Tibial nerve (tissue), 4 donors: ENCODE measurements at regions not wholly inside any gene's neighbourhood (a gene's known extent, or its start where the extent isn't known, plus 50 kb on each side); places are given as distances from the start of the nearest gene placed in this dataset.

ENCODE experiments used
- DNase-seq, 2 donors: peaks; one replicate each; pipeline ENCODE4 v3.0.0-alpha.2; 2019; ENCODE audit warnings: low spot score in 2 of 2
- H3K27ac ChIP-seq, 4 donors: fragments of 200-600 bp; sonication (generic) in 3 of 4; one replicate each; pipeline ENCODE4 v1.5.1; 2017 to 2019; ENCODE audit warnings: mild to moderate bottlenecking in 1 of 4
- H3K27me3 ChIP-seq, 2 donors: fragments of 200-600 bp; sonication (generic) in 1 of 2; one replicate each; pipeline versions ENCODE4 v1.5.1 to v1.6.0; 2017 to 2019
- H3K36me3 ChIP-seq, 3 donors: fragments of 200-600 bp; sonication (generic); one replicate each; pipeline ENCODE4 v1.5.1; 2018 to 2019
- H3K4me1 ChIP-seq, 4 donors: fragments of 200-600 bp; sonication (generic) in 3 of 4; one replicate each; pipeline ENCODE4 v1.5.1; 2017 to 2019
- H3K4me3 ChIP-seq, 4 donors: fragments of 200-600 bp; sonication (generic) in 3 of 4; one replicate each; pipeline ENCODE4 v1.5.1; 2017 to 2019; ENCODE audit warnings: mild to moderate bottlenecking in 1 of 4, moderate library complexity in 1 of 4
- H3K9me3 ChIP-seq, 4 donors: fragments of 200-600 bp; sonication (generic) in 3 of 4; one replicate each; pipeline ENCODE4 v1.5.1; 2017 to 2019
- EP300 ChIP-seq, 2 donors: sonication (generic); formaldehyde crosslinking; IDR thresholded peaks; one replicate each; pipeline ENCODE4 v1.6.1; 2017; ENCODE audit warnings: antibody characterized with exemption in 2 of 2, mild to moderate bottlenecking in 1 of 2
- POLR2A ChIP-seq, 2 donors: fragments of 450-650 bp; IDR thresholded peaks; one replicate each; pipeline ENCODE4 v1.6.1; 2017; ENCODE audit warnings: antibody characterized with exemption in 2 of 2, mild to moderate bottlenecking in 2 of 2, moderate library complexity in 2 of 2
- WGBS, 2 donors: methylation state at CpG; one replicate each; pipeline ENCODE4 v1.1.5; 2018; 5-methylcytosine and 5-hydroxymethylcytosine counted together
- TF ChIP-seq, protein P1 (sequence below), 5 experiments: fragments of 200-600 bp in 3 of 5; fragments of 450-650 bp in 2 of 5; sonication (generic) in 3 of 5; IDR thresholded peaks; one replicate each; pipeline ENCODE4 v1.5.1; 2016 to 2019; ENCODE audit warnings: antibody characterized with exemption in 5 of 5, mild to moderate bottlenecking in 3 of 5, moderate library complexity in 2 of 5

- peaks cover 0 to 4% (median 0%) of the 10 kb centered on the region in 4 donors for H3K9me3 ChIP-seq
- DNase-seq, result no peak
- H3K27ac ChIP-seq, result no peak overlapping the region
- no peak for TF ChIP-seq POLR2A (IDR thresholded peaks at IDR 0.05)
- TF ChIP-seq, protein P1, sequence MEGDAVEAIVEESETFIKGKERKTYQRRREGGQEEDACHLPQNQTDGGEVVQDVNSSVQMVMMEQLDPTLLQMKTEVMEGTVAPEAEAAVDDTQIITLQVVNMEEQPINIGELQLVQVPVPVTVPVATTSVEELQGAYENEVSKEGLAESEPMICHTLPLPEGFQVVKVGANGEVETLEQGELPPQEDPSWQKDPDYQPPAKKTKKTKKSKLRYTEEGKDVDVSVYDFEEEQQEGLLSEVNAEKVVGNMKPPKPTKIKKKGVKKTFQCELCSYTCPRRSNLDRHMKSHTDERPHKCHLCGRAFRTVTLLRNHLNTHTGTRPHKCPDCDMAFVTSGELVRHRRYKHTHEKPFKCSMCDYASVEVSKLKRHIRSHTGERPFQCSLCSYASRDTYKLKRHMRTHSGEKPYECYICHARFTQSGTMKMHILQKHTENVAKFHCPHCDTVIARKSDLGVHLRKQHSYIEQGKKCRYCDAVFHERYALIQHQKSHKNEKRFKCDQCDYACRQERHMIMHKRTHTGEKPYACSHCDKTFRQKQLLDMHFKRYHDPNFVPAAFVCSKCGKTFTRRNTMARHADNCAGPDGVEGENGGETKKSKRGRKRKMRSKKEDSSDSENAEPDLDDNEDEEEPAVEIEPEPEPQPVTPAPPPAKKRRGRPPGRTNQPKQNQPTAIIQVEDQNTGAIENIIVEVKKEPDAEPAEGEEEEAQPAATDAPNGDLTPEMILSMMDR (IDR thresholded peaks at IDR 0.05), result no peak
- TF ChIP-seq EP300 (IDR thresholded peaks at IDR 0.05), result no peak
- H3K4me1 ChIP-seq, result peaks cover 0 to 3% (median 0%) of the 10 kb centered on the region in 4 donors
- H3K27me3 ChIP-seq, result no peaks in the 10 kb centered on the region
- H3K36me3 ChIP-seq, result no peaks in the 10 kb centered on the region
- H3K4me3 ChIP-seq, result no peak overlapping the region
Observed at GRCh38 chr12:18794000-18794399, 56.1 kb downstream of the CAPZA3 start.

DNA sequence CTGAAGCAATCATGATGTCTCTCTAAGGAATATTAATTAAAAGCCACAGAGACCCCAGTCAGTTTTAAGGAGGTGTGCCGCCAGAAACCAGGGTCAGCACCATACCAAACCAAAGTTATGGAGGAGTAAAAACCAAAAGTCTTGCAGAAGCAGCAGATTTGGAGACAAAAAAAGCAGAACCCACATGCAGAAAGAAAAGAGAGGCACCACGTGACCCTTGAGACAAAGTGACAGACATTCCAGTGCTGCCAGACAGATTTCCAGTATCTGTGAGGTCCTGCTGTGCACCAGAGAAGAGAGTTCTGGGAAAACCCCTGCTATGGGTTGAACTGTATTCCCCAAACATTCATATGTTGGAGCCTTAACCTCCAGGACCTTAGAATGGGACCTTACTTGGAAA is 59.7 kb downstream of the CAPZA3 start:
- H3K27ac ChIP-seq, result no peak overlapping the region
- no peak for DNase-seq

DNA sequence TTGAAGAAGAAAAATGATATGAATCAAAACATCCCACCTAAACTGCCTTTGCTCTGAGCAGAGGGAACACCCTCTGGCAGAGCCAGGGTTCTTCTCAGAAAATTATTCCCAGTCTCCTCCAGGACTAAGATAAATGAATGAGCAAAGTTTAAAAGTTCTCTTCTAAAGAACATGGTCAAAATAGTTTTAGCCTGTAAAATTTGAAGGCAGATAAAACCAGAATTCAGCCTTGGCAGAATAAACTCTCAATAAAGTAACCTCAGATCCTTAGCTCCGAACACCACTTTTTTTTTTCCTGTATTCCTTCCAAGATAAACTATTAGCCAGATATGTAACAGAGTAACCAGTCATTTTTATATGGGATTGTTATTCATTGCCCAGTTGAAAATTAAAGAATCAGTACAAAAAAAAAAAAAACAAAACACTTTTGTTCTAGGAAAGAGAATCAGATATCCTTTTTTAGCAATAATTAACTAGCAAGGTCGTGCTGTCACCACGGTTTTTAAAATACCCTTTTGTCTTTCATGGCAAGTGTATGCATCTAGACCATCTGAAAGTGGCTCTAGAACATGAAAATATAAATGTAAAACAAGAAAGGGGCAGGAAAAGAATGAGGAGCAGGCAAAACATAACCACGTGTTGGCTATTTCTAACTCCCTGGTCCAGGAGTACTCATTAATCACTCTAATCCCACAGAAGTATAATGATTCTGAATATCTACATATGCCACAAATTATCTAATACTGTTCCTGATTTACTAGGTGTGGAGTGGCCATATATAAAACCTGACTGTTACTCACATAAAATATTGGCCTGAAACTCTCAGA is 60.8 kb downstream of the CAPZA3 start:
- Histone ChIP-seq H3K9me3 (no peaks in the 10 kb centered on the region), H3K36me3 (no peaks in the 10 kb centered on the region), H3K4me3 (no peak overlapping the region), H3K4me1 (peaks cover 0 to 3% (median 0%) of the 10 kb centered on the region in 4 donors), H3K27me3 (no peaks in the 10 kb centered on the region), H3K27ac (no peak overlapping the region)
- 8 to 12% methylated on average over 4 of the region's 4 CpGs for WGBS, 2 donors
- TF ChIP-seq EP300 (IDR thresholded peaks at IDR 0.05) (no peak), POLR2A (IDR thresholded peaks at IDR 0.05) (no peak)
- TF ChIP-seq, protein P1 (IDR thresholded peaks at IDR 0.05), result no peak
- no peak for DNase-seq

More for the DNA sequence above, 59.7 kb downstream of the CAPZA3 start:
- Histone ChIP-seq H3K27me3 (no peaks in the 10 kb centered on the region), H3K36me3 (no peaks in the 10 kb centered on the region), H3K4me1 (peaks cover 0 to 3% (median 0%) of the 10 kb centered on the region in 4 donors), H3K4me3 (no peak overlapping the region), H3K9me3 (no peaks in the 10 kb centered on the region)
- TF ChIP-seq EP300 (IDR thresholded peaks at IDR 0.05) (no peak), POLR2A (IDR thresholded peaks at IDR 0.05) (no peak)
- TF ChIP-seq, protein P1 (IDR thresholded peaks at IDR 0.05), result no peak
- 81 to 86% methylated on average over 2 of the region's 2 CpGs for WGBS, 2 donors

DNA sequence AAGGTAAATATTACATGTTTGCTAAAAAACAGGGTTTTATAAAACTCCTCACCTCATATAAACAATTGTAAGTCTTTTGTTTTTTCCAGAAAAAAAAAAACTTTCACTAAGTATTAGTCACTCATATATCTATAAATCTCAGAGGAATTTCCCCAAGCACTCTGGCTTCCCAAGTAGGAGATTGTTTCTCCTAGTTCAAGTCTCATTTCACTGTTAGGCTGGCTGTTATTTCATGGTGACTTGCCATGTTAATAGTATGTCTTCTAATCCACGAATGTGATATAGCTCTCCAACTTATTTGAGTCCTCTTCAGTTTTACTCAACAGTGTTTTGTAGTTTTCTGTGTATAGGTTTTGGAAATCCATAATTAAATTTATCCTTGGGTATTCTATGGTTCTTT is 61.6 kb downstream of the CAPZA3 start:
- DNase-seq, result no peak
- no peaks in the 10 kb centered on the region for H3K27me3 ChIP-seq
- 75 to 76% methylated on average over 1 of the region's 1 CpG for WGBS, 2 donors
- no peak overlapping the region for H3K27ac ChIP-seq
- H3K9me3 ChIP-seq, result no peaks in the 10 kb centered on the region
- no peak overlapping the region for H3K4me3 ChIP-seq
- TF ChIP-seq EP300 (IDR thresholded peaks at IDR 0.05), result no peak
- TF ChIP-seq POLR2A (IDR thresholded peaks at IDR 0.05), result no peak
- TF ChIP-seq, protein P1 (IDR thresholded peaks at IDR 0.05), result no peak
- no peaks in the 10 kb centered on the region for H3K36me3 ChIP-seq
- H3K4me1 ChIP-seq, result peaks cover 0 to 3% (median 0%) of the 10 kb centered on the region in 4 donors

- no peak for DNase-seq
- 76 to 77% methylated on average over 10 of the region's 10 CpGs for WGBS, 2 donors
- TF ChIP-seq, protein P1 (IDR thresholded peaks at IDR 0.05), result no peak
- TF ChIP-seq EP300 (IDR thresholded peaks at IDR 0.05), result no peak
- H3K36me3 ChIP-seq, result no peaks in the 10 kb centered on the region
- no peaks in the 10 kb centered on the region for H3K27me3 ChIP-seq
- no peak overlapping the region for H3K27ac ChIP-seq
- no peaks in the 10 kb centered on the region for H3K4me1 ChIP-seq
- no peak overlapping the region for H3K4me3 ChIP-seq
- no peaks in the 10 kb centered on the region for H3K9me3 ChIP-seq
Observed at GRCh38 chr12:18805516-18806248, 67.8 kb downstream of the CAPZA3 start.
